Heart left ventricle (tissue), 16 donors: ENCODE measurements at regions not wholly inside any gene's neighbourhood (a gene's known extent, or its start where the extent isn't known, plus 50 kb on each side); places are given as distances from the start of the nearest gene placed in this dataset.

Experiments used
- ATAC-seq, 4 donors: fragments of 200-7000 bp; cut with Tn5 transposase; one replicate each; pipeline ENCODE4 v1.9.1; 2020 to 2022; ENCODE audit warnings: moderate library complexity in 4 of 4, mild to moderate bottlenecking in 3 of 4, moderate number of reproducible peaks in 1 of 4
- DNase-seq, 5 donors: peaks; one replicate each; pipeline ENCODE4 v3.0.0-alpha.2; 2020
- H3K27ac ChIP-seq, 12 donors: fragments of 200-600 bp; sonication (generic) in 4 of 12; one replicate each; pipeline versions ENCODE4 v1.5.0 to v1.8.0; 2016 to 2022; ENCODE audit warnings: mild to moderate bottlenecking in 2 of 12
- H3K27me3 ChIP-seq, 9 donors: fragments of 200-600 bp; sonication (generic) in 2 of 9; one replicate each; pipeline versions ENCODE4 v1.5.1 to v1.8.0; 2016 to 2022; ENCODE audit warnings: mild to moderate bottlenecking in 3 of 9
- H3K36me3 ChIP-seq, 9 donors: fragments of 200-600 bp; sonication (generic) in 2 of 9; one replicate each; pipeline versions ENCODE4 v1.5.0 to v1.8.0; 2018 to 2022; ENCODE audit warnings: mild to moderate bottlenecking in 2 of 9
- H3K4me1 ChIP-seq, 12 donors: fragments of 200-600 bp; sonication (generic) in 4 of 12; one replicate each; pipeline versions ENCODE4 v1.5.0 to v1.8.0; 2016 to 2022; ENCODE audit warnings: mild to moderate bottlenecking in 3 of 12
- H3K4me3 ChIP-seq, 12 donors: fragments of 200-600 bp; sonication (generic) in 4 of 12; one replicate each; pipeline versions ENCODE4 v1.5.0 to v1.8.0; 2017 to 2022; ENCODE audit warnings: mild to moderate bottlenecking in 9 of 12, moderate library complexity in 4 of 12
- H3K9me3 ChIP-seq, 12 donors: fragments of 200-600 bp; sonication (generic) in 4 of 12; one replicate each; pipeline versions ENCODE4 v1.5.0 to v1.8.0; 2016 to 2022; ENCODE audit warnings: mild to moderate bottlenecking in 1 of 12
- POLR2A ChIP-seq, 2 donors: fragments of 450-650 bp; IDR thresholded peaks; one replicate each; pipeline ENCODE4 v1.6.1; 2017; ENCODE audit warnings: antibody characterized with exemption in 2 of 2, mild to moderate bottlenecking in 2 of 2, moderate library complexity in 2 of 2
- WGBS, 4 donors: extraction: QIAGEN DNeasy Blood & Tissue Kit in 2 of 4; methylation state at CpG; one replicate each; pipeline versions ENCODE4 v1.1.5 to v1.1.7; 2013 to 2018; 5-methylcytosine and 5-hydroxymethylcytosine counted together
- intact Hi-C, 10 donors: fragments of 100-400 bp; cut with DNase I; formaldehyde crosslinking; loops; one replicate each; pipeline versions ENCODE4 v1.11.1 to v1.14.2; 2022
- TF ChIP-seq, protein P1 (sequence below), 12 donors: fragments of 200-600 bp; sonication (generic) in 4 of 12; IDR thresholded peaks; one replicate each; pipeline versions ENCODE4 v1.5.0 to v1.8.0; 2018 to 2022; ENCODE audit warnings: antibody characterized with exemption in 12 of 12, mild to moderate bottlenecking in 5 of 12
- donor health status: ischemic (EF 13 %, LVEDD 7.1; RV severe dilation, severe dysfunction).
- donor health status: healthy with polysubstance abuse.
- donor health status: DM: no; HTN: yes; CAD: no.
- donor health status: DM: no; HTN: no; CAD: no.
- donor health status: ischemic (EF 25% LVEDD 6.9; RV normal size, moderate dysfunction).
- donor health status: ischemic (EF 25% LVEDD 5.7; RV mildly dilated, moderate dysfunction).
- donor health status: healthy.
- donor health status: DM: yes; HTN: yes; CAD: no.
- donor health status: ischemic (EF 35%, LVEDD 5.7; RV mildly dilated, moderate dysfunction).
- donor health status: nonischemic (EF 11% LVEDD 7.7; RV severe dilation, severe dysfunction).
- donor health status: DM: yes; HTN: yes; CAD: no.
- donor health status: PGD.
- donor health status: ischemic (EF 29% LVEDD 5.4; RV normal size, mild dysfunction).
- donor health status: nonischemic (EF 23%, LVEDD 6.1; RV moderate dilation, normal function).

DNA sequence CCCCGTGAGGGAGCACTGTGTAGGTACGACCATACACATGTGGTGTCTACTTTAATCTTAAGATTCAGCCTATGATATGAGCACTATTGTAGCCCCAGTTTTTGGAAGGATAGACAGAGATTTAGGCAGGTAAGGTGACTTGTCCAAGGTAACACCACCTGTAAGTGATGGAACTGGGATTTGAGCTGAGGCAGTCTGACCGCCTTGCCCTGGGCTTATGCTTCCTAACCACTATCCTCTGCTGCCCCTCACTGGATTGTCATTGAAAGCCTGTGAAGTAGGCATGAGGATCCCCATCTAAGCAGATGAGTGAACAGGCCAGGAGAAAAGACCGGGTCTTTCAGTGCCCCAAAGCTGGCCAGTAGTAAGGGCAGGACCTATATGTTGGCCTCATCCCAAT is 343.8 kb downstream of the CYRIA start:
- intact Hi-C loops, result no loop called here

DNA sequence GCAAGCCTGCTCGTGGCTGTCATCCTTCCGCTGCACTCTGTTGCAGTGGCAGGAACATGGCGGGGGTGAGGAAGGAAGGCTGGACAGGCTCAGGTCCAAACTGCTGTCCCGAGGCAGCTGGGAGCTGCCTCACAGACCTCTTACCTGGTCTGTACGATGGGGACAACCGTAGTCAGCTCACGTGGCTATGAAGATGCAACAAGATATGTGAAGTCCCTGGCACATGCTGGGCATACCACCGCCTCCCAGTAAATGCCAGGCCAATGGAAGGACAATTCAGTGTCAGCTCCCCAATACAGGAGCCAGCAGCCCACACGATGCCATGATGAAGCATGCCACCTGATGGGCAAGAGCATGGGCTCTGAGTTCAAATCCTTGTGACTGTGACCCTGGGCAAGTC is 344.4 kb downstream of the CYRIA start:
- no peak for DNase-seq
- H3K27ac ChIP-seq, result no peak overlapping the region
- WGBS, 4 donors, result 81 to 90% (median 87%) methylated on average over 9 of the region's 9 CpGs
- H3K36me3 ChIP-seq, result no peaks in the 10 kb centered on the region
- H3K4me1 ChIP-seq, result peaks cover 0 to 5% (median 0%) of the 10 kb centered on the region in 12 donors
- H3K27me3 ChIP-seq, result no peaks in the 10 kb centered on the region
- TF ChIP-seq POLR2A (IDR thresholded peaks at IDR 0.05), result no peak
- TF ChIP-seq, protein P1, sequence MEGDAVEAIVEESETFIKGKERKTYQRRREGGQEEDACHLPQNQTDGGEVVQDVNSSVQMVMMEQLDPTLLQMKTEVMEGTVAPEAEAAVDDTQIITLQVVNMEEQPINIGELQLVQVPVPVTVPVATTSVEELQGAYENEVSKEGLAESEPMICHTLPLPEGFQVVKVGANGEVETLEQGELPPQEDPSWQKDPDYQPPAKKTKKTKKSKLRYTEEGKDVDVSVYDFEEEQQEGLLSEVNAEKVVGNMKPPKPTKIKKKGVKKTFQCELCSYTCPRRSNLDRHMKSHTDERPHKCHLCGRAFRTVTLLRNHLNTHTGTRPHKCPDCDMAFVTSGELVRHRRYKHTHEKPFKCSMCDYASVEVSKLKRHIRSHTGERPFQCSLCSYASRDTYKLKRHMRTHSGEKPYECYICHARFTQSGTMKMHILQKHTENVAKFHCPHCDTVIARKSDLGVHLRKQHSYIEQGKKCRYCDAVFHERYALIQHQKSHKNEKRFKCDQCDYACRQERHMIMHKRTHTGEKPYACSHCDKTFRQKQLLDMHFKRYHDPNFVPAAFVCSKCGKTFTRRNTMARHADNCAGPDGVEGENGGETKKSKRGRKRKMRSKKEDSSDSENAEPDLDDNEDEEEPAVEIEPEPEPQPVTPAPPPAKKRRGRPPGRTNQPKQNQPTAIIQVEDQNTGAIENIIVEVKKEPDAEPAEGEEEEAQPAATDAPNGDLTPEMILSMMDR (IDR thresholded peaks at IDR 0.05), result no peak
- ATAC-seq, result no peak
- no peak overlapping the region for H3K4me3 ChIP-seq
- no peaks in the 10 kb centered on the region for H3K9me3 ChIP-seq
- intact Hi-C loops, result no loop called here

More for the DNA sequence above, 343.8 kb downstream of the CYRIA start:
- H3K27me3 ChIP-seq, result no peaks in the 10 kb centered on the region
- no peak overlapping the region for H3K4me3 ChIP-seq
- no peak for TF ChIP-seq POLR2A (IDR thresholded peaks at IDR 0.05)
- TF ChIP-seq, protein P1 (IDR thresholded peaks at IDR 0.05), result no peak
- H3K27ac ChIP-seq, result no peak overlapping the region
- ATAC-seq (no peak), DNase-seq (no peak)
- H3K36me3 ChIP-seq, result no peaks in the 10 kb centered on the region
- peaks cover 0 to 1% (median 0%) of the 10 kb centered on the region in 12 donors for H3K4me1 ChIP-seq
- no peaks in the 10 kb centered on the region for H3K9me3 ChIP-seq
- 84 to 93% (median 92%) methylated on average over 4 of the region's 4 CpGs for WGBS, 4 donors

DNA sequence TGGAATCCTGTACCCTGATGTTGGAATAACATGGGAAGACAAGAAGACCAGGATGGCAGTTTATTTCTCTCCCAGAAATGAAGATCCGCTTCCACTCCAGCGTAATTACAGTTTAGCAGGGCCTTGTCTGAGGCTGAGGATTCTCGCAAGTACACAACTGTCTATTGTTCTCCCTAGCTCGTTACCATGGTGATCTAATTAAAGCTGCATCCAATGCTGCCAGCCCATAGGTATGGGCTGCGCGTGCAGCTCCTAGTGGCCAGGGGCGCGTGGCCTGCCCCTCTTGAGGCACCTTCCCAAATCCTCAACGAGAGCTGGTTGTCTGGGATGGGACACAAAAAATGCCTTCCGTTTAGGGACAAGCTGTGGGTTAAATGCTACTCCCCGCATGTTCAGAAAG is 344.9 kb downstream of the CYRIA start:
- H3K4me3 ChIP-seq, result no peak overlapping the region
- TF ChIP-seq, protein P1 (IDR thresholded peaks at IDR 0.05), result no peak
- no peak for TF ChIP-seq POLR2A (IDR thresholded peaks at IDR 0.05)
- DNase-seq (no peak), ATAC-seq (no peak)
- intact Hi-C loops, result no loop called here
- H3K4me1 ChIP-seq, result peaks cover 0 to 5% (median 0%) of the 10 kb centered on the region in 12 donors
- WGBS, 4 donors, result 86 to 89% (median 88%) methylated on average over 11 of the region's 11 CpGs
- peaks cover 0 to 4% (median 0%) of the 10 kb centered on the region in 9 donors for H3K27me3 ChIP-seq
- no peaks in the 10 kb centered on the region for H3K36me3 ChIP-seq
- H3K27ac ChIP-seq, result no peak overlapping the region
- H3K9me3 ChIP-seq, result no peaks in the 10 kb centered on the region

DNA sequence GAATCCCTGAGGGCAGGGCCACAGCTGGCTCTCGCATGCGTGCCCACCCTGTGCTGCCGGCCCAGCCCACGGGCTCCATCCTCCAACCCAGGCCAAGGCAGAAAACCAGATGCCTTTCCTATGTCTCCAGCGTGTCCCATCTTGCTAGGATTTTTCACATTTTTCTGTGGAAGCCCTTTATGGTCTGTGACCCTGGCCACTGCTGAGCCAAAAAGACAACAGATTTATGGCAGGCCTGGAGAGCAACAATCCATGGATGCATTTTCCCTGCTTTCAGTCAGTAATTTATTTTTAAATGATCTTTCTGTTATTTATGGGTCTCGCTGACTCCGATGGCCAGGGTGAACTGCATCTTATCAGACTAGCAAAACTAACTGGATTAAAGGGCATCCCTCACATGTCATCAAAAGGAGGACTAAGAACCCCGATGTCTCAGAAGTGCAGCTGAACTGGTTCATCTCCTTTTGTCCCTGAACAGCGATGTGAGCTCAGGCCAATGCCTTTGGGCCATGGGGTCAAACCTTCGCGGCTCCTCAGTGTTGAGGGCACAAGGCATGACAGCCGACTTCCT is 346.0 kb downstream of the CYRIA start:
- H3K27ac ChIP-seq, result no peak overlapping the region
- H3K4me1 ChIP-seq, result peaks cover 0 to 5% (median 0%) of the 10 kb centered on the region in 12 donors
- no peaks in the 10 kb centered on the region for H3K9me3 ChIP-seq
- no peaks in the 10 kb centered on the region for H3K36me3 ChIP-seq
- H3K4me3 ChIP-seq, result no peak overlapping the region
- DNase-seq (no peak), ATAC-seq (no peak)
- H3K27me3 ChIP-seq, result peaks cover 0 to 5% (median 0%) of the 10 kb centered on the region in 9 donors
- TF ChIP-seq, protein P1 (IDR thresholded peaks at IDR 0.05), result no peak
- TF ChIP-seq POLR2A (IDR thresholded peaks at IDR 0.05), result no peak
- 77 to 89% (median 83%) methylated on average over 12 of the region's 12 CpGs for WGBS, 4 donors
- intact Hi-C loops, result no loop called here
